HK-2 (cell line): ENCODE measurements at regions not wholly inside any gene's neighbourhood (a gene's known extent, or its start where the extent isn't known, plus 50 kb on each side); places are given as distances from the start of the nearest gene placed in this dataset.

Experiments used
- DNase-seq: peaks from one replicate; pipeline ENCODE4 v3.0.0-alpha.2; 2018; ENCODE audit not compliant: unreplicated experiment

GRCh38 chr12:68449196-68449595, 117.0 kb upstream of the MDM1 start:
- no peak for DNase-seq

DNA sequence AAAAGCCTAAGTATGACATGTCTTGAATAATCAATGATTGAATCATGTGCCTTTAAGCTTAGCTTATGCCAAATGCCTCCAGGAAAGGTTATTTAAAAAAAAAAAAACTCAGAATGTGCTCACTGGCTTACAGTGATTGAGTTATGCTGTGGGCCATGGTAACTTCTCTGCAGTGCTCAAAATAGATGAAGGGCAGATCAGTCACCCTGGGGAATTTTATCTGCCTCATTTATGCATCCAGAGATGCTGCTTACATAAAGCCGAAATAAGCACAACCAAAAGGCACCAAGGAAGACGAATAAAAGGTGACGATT, 118.7 kb upstream of the MDM1 start:
- no peak for DNase-seq

- no peak for DNase-seq
Observed at GRCh38 chr12:68451261-68452077, 119.3 kb upstream of the MDM1 start.

GRCh38 chr12:68452078-68452715, 120.0 kb upstream of the MDM1 start:
- DNase-seq, result no peak

- no peak for DNase-seq
Observed at GRCh38 chr12:68453278-68453677, 121.1 kb upstream of the MDM1 start.

- DNase-seq, result no peak
Observed at GRCh38 chr12:68453876-68454275, 121.7 kb upstream of the MDM1 start.

DNA sequence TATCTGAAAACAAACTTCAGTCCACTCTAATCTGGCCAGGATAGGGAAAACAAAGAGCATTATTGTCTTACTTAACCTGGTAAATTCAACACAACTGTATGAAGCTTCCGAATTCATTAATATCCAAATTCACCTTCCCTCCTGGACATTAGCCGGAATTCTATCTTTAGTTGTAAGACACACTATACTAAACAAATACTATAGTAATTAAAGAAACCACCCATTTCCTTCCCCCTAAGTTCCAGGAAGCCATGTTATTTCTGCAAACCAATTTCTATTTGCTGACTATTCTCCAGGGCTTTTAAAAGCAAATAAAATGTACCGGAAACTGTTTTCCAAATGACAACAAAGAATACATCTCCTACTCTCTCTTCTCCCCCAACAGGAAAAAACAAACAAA, 122.7 kb upstream of the MDM1 start:
- no peak for DNase-seq

DNA sequence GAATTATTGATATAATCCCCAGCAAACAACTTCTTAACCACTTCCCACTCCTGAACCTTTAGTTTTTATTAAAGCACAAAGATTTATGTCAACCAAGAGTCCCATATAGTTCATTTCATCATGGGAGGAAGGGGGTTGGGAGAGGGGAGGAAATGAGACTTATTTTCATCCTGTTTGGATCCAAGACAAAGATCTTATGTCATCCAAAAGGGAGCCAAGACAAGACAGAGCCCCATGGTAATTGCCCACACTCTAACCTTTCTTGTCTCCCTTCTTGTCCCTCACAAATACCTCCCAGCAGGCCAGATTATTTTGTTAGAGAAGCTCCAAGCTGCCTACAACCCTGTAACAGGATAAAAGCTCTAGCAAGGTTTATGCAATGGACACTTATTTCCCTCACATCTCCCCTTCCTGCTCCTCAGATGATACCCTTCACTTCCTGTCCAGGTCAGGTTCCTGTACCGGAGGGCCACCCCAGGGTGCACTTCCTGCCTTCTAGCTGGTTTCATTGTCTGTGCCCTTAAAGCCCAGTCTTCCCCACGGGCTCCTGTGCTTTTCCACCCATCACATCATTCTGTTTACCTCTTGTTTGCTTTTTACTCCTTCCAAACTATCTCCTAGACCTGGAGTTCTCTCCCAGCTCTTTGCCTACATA, 123.7 kb upstream of the MDM1 start:
- DNase-seq, result no peak

GRCh38 chr12:68458866-68459265, 126.7 kb upstream of the MDM1 start:
- DNase-seq, result no peak

- DNase-seq, result no peak
Observed at GRCh38 chr12:68460236-68460635, 128.1 kb upstream of the MDM1 start.

DNA sequence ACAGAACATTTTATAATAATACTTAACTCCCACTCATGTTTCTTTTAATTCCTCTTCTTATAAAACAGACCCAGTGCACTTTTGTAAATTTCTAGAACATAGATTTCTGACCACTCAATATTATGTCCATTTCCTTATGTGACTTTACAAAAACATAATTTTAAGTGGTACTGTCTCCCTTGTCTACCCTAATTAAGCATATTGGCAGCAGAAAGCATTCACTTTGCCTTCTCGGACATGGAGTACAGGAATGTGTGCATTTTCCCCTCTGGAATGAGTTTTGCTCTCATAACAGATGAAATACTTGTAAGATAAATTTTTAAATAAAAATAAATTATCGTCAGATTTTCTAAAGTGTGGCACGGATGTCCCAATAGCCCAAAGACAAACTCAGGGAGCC, 129.5 kb upstream of the MDM1 start:
- DNase-seq, result no peak

- no peak for DNase-seq
Observed at GRCh38 chr12:68462803-68463202, 130.6 kb upstream of the MDM1 start.

GRCh38 chr12:68465227-68465626, 133.1 kb upstream of the MDM1 start:
- DNase-seq, result no peak

- DNase-seq, result no peak
Observed at GRCh38 chr12:68467514-68467913, 135.4 kb upstream of the MDM1 start.

GRCh38 chr12:68468036-68468435, 135.9 kb upstream of the MDM1 start:
- no peak for DNase-seq

DNA sequence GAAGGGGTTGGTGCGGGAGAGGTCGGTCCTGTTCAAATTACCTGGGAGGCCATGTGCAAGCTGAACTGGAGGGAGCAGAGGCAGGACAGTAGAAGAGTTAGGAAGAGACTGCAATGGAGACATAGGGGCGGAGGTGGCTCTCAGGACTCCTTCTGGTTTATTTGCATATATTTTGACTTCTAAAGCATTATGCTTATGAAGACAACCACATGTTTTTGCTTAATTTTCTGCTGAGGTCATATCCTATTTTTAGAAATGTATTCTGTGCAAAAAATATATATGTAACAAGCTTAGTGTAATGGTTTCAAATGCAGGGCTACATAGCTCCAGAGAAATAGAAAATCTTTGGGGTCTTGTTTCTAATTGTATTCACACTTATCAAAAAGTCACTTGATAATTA, 137.0 kb upstream of the MDM1 start:
- DNase-seq, result no peak

DNA sequence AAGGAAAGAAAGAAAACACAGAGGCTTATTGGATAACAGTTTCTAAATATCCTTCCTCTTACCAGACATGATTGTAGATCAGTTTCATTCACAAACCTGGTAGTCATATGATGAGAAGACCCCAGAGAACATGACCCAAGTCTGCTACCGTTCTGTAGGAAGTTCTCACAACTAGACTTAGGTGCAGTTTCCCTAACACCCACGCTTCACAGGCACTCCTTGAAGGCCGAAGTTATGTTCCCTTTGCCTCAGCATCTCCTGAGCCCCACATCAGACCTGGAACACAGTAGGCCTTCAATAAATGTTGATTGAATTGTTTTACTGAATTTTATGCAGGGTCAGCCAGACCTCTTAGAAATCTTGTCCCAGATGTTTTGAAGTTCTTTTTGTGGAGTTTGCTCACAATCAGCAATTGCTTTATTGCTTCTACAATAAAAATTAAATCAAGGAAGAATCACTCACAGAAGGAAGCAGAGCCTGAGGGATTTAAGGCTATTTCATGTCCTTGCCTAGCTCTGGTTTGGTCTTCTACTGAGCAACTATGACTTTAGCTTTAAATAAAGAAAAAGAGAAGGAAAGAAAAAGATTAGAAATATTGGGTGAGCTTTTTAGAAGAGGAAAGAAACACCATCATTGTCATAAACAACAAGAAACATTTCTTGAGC, 138.6 kb upstream of the MDM1 start:
- no peak for DNase-seq

GRCh38 chr12:68474467-68475204, 136.1 kb upstream of the RAP1B start:
- DNase-seq, result no peak

GRCh38 chr12:68476794-68477193, 133.9 kb upstream of the RAP1B start:
- DNase-seq, result no peak

DNA sequence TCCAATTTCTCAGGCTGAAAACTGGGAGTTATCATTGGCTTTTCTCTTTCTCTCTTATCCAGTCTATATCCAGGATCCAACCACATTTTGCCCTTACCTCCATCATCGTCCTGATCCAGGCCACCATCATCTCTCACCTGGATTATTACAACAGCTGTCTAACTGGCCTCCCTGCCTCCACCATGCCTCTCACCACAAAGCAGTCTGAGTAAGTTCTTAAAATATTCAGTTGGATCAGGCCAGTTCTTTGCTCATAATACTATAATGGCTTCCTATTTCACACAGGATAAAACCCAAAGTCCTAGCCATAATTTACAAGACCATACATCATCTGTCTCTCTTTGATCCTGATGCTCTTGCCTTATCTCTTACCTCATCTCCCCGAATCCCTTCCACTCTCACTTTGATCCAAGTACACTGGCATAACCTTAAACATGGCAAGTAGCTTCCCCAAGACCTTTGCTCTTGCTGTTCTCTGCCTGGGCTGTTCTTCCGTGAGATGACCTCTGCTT, 133.4 kb upstream of the RAP1B start:
- no peak for DNase-seq

- DNase-seq, result no peak
Observed at GRCh38 chr12:68477906-68478305, 132.8 kb upstream of the RAP1B start.
